H1 (cell line): ENCODE measurements at regions not wholly inside any gene's neighbourhood (a gene's known extent, or its start where the extent isn't known, plus 50 kb on each side); places are given as distances from the start of the nearest gene placed in this dataset.
"Not testable (repeated sequence)": the region's sequence is repeated elsewhere in the genome, so short reads cannot be mapped to it uniquely, and the experiment has no call there.

ENCODE experiments used
- CTCF ChIA-PET: fragments of 300-600 bp; sonication (Branson Sonifier 250); formaldehyde crosslinking; loops from one replicate; lab custom pipeline; 2021; ENCODE audit not compliant: partially characterized antibody; lab: Charles Lee
- POLR2A ChIA-PET: fragments of 300-600 bp; sonication (Branson Sonifier 250); formaldehyde crosslinking; loops from one replicate; lab custom pipeline; 2021; ENCODE audit warnings: inconsistent platforms; ENCODE audit not compliant: partially characterized antibody; lab: Charles Lee
- DNase-seq, 2 experiments: peaks; one replicate each; pipeline versions ENCODE4 v3.0.0 to v3.0.0-alpha.2; 2010 to 2022; ENCODE audit warnings: low spot score in 2 of 2, low read depth in 1 of 2, mixed read lengths in 1 of 2
- FAIRE-seq: peaks from 2 replicates; lab custom pipeline; 2011; peaks lifted over from hg19 to GRCh38; lab: Jason Lieb, UNC
- H2AFZ ChIP-seq: 2 replicates; pipeline ENCODE4 v1.8.1; 2012; ENCODE audit warnings: low read length, inconsistent platforms
- H2AK5ac ChIP-seq: 2 replicates; pipeline ENCODE4 v1.6.1; 2013; ENCODE audit warnings: low read depth, low read length
- H2BK120ac ChIP-seq: replicated peaks from 2 replicates; pipeline ENCODE3; 2013; ENCODE audit warnings: low read depth, low read length, inconsistent platforms
- H2BK12ac ChIP-seq: 2 replicates; pipeline ENCODE4 v1.6.1; 2013; ENCODE audit warnings: low read depth, low read length
- H2BK15ac ChIP-seq: 2 replicates; pipeline ENCODE4 v1.6.1; 2013; ENCODE audit warnings: low read length
- H2BK20ac ChIP-seq: 2 replicates; pipeline ENCODE4 v1.6.1; 2013; ENCODE audit warnings: low read length
- H2BK5ac ChIP-seq: 2 replicates; pipeline ENCODE4 v1.6.1; 2013; ENCODE audit warnings: low read depth, low read length
- H3K14ac ChIP-seq: 2 replicates; pipeline ENCODE4 v1.6.1; 2013; ENCODE audit warnings: inconsistent platforms; ENCODE audit not compliant: insufficient read length
- H3K18ac ChIP-seq: 2 replicates; pipeline ENCODE4 v1.6.1; 2013; ENCODE audit warnings: low read length; ENCODE audit errors: extremely low read depth
- H3K23ac ChIP-seq: 2 replicates; pipeline ENCODE4 v1.6.1; 2013; ENCODE audit warnings: inconsistent platforms; ENCODE audit not compliant: insufficient read length
- H3K23me2 ChIP-seq: 2 replicates; pipeline ENCODE4 v1.6.1; 2013; ENCODE audit warnings: low read depth, low read length
- H3K27ac ChIP-seq: 2 replicates; pipeline ENCODE4 v1.6.1; 2011; ENCODE audit warnings: low read depth, low read length, inconsistent platforms
- H3K27me3 ChIP-seq, 4 experiments: replicated peaks in 1 of 4; 1 replicate in 1 of 4; 2 replicates in 3 of 4; pipeline versions ENCODE4 v1.6.1 to v1.8.1; 2011 to 2013; ENCODE audit warnings: low read length in 3 of 4, mild to moderate bottlenecking in 3 of 4, inconsistent platforms in 2 of 4, mixed read lengths in 2 of 4, moderate library complexity in 1 of 4; ENCODE audit not compliant: control insufficient read depth in 3 of 4, insufficient read depth in 3 of 4; ENCODE audit errors: extremely low read depth in 1 of 4
- H3K36me3 ChIP-seq, 4 experiments: 2 replicates each; pipeline versions ENCODE4 v1.6.1 to v1.8.1; 2011 to 2013; ENCODE audit warnings: mild to moderate bottlenecking in 4 of 4, low read length in 3 of 4, moderate library complexity in 2 of 4, control low read depth in 1 of 4, inconsistent platforms in 1 of 4; ENCODE audit not compliant: insufficient read depth in 4 of 4, control insufficient read depth in 2 of 4
- H3K4ac ChIP-seq: replicated peaks from 2 replicates; pipeline ENCODE3; 2013; ENCODE audit warnings: low read length, low read depth, mixed read lengths, inconsistent platforms; ENCODE audit not compliant: insufficient read length
- H3K4me1 ChIP-seq, 4 experiments: replicated peaks in 1 of 4; 1 replicate in 1 of 4; 2 replicates in 3 of 4; pipeline versions ENCODE4 v1.6.1 to v1.8.1; 2011 to 2013; ENCODE audit warnings: low read length in 3 of 4, inconsistent platforms in 2 of 4, mixed read lengths in 1 of 4; ENCODE audit not compliant: insufficient read depth in 4 of 4, control insufficient read depth in 3 of 4
- H3K4me2 ChIP-seq, 2 experiments: 2 replicates each; pipeline versions ENCODE4 v1.6.1 to v1.8.1; 2011 to 2013; ENCODE audit warnings: low read depth in 2 of 2, low read length in 2 of 2, control low read depth in 1 of 2, inconsistent platforms in 1 of 2, mild to moderate bottlenecking in 1 of 2; ENCODE audit not compliant: insufficient read depth in 1 of 2
- H3K4me3 ChIP-seq, 4 experiments: fragments of 200-600, 300-600 bp in 1 of 4; sonication (generic), shearing (Covaris generic), sonication (Bioruptor Twin) in 1 of 4; 2 replicates each; pipeline versions ENCODE4 v1.5.1 to v1.8.1; 2011 to 2016; ENCODE audit warnings: low read length in 4 of 4, low read depth in 3 of 4, control low read depth in 2 of 4, inconsistent platforms in 2 of 4, mild to moderate bottlenecking in 2 of 4, mixed read lengths in 1 of 4, moderate library complexity in 1 of 4; ENCODE audit not compliant: insufficient read depth in 2 of 4; ENCODE audit errors: extremely low read depth in 1 of 4
- H3K56ac ChIP-seq: replicated peaks from 2 replicates; pipeline ENCODE3; 2013; ENCODE audit warnings: low read depth, mild to moderate bottlenecking, mixed read lengths, low read length, inconsistent platforms; ENCODE audit not compliant: insufficient read length
- H3K79me1 ChIP-seq: 2 replicates; pipeline ENCODE4 v1.6.1; 2013; ENCODE audit warnings: low read depth, low read length, control low read depth
- H3K79me2 ChIP-seq, 2 experiments: 2 replicates each; pipeline versions ENCODE4 v1.6.1 to v1.8.1; 2012 to 2013; ENCODE audit warnings: low read length in 2 of 2, mild to moderate bottlenecking in 2 of 2, inconsistent platforms in 1 of 2; ENCODE audit not compliant: insufficient read depth in 2 of 2, control insufficient read depth in 1 of 2
- H3K9ac ChIP-seq, 4 experiments: replicated peaks in 1 of 4; 1 replicate in 1 of 4; 2 replicates in 3 of 4; pipeline versions ENCODE4 v1.6.1 to v1.8.1; 2011 to 2013; ENCODE audit warnings: low read depth in 3 of 4, low read length in 3 of 4, control low read depth in 2 of 4, mild to moderate bottlenecking in 2 of 4, moderate library complexity in 2 of 4, inconsistent platforms in 1 of 4; ENCODE audit errors: extremely low read depth in 1 of 4
- H3K9me3 ChIP-seq, 2 experiments: 2 replicates each; pipeline versions ENCODE4 v1.6.1 to v1.8.1; 2012 to 2013; ENCODE audit warnings: mild to moderate bottlenecking in 2 of 2, moderate library complexity in 2 of 2, control low read depth in 1 of 2, inconsistent platforms in 1 of 2, low read depth in 1 of 2, low read length in 1 of 2, mixed read lengths in 1 of 2; ENCODE audit not compliant: insufficient read depth in 2 of 2
- H4K20me1 ChIP-seq, 2 experiments: replicated peaks in 1 of 2; 2 replicates each; pipeline versions ENCODE3 to v1.8.1; 2011 to 2013; ENCODE audit warnings: inconsistent platforms in 2 of 2, low read length in 2 of 2, mild to moderate bottlenecking in 1 of 2; ENCODE audit not compliant: insufficient read depth in 2 of 2, control insufficient read depth in 1 of 2
- H4K5ac ChIP-seq: 2 replicates; pipeline ENCODE4 v1.6.1; 2013; ENCODE audit warnings: low read length, low read depth, mixed read lengths, inconsistent platforms; ENCODE audit not compliant: insufficient read length
- H4K8ac ChIP-seq: 2 replicates; pipeline ENCODE4 v1.8.0; 2013; ENCODE audit warnings: mild to moderate bottlenecking, moderate library complexity, low read length, inconsistent platforms; ENCODE audit not compliant: insufficient read depth; ENCODE audit errors: extremely low read depth
- H4K91ac ChIP-seq: replicated peaks from 2 replicates; pipeline ENCODE3; 2013; ENCODE audit warnings: low read length, mixed read lengths, inconsistent platforms; ENCODE audit not compliant: insufficient read length
- WGBS, 2 experiments: shearing (Covaris generic) in 1 of 2; methylation state at CpG; one replicate each; pipeline versions ENCODE4 v1.1.6 to v1.1.7; 2013 to 2015; ENCODE audit warnings: low lambda C conversion rate in 2 of 2, mixed read lengths in 2 of 2, inconsistent platforms in 1 of 2, low coverage in 1 of 2, missing lambda C conversion rate in 1 of 2; ENCODE audit not compliant: insufficient replicate concordance in 2 of 2, insufficient coverage in 1 of 2, insufficient read length in 1 of 2; ENCODE audit errors: extremely low coverage in 1 of 2, missing lambda C conversion rate in 1 of 2; 5-methylcytosine and 5-hydroxymethylcytosine counted together

DNA sequence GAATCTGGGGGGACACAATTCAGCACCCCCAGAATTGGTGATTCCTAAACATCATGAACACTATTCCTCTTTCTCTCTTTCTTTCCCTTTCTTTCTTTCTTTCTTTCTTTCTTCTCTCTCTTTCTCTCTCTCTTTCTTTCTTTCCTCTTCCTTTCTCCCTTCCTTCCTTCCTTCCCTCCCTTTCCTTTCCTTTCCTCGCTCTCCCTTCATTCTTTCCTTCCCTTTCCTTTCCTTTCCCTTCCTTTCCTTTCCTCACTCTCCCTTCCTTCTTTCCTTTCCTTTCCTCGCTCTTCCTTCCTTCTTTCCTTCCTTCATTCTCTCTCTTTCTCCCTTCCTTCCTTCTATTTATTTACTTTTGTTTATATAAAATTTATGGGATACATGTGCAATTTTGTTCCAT, 2616.6 kb upstream of the DEFB115 start:
- H3K9ac ChIP-seq, H3K4me1 ChIP-seq, H2AK5ac ChIP-seq, H3K23ac ChIP-seq, H4K91ac ChIP-seq, H2BK5ac ChIP-seq, H2AFZ ChIP-seq, POLR2A ChIA-PET, H3K14ac ChIP-seq, H2BK120ac ChIP-seq, H4K5ac ChIP-seq, H2BK20ac ChIP-seq, H3K27me3 ChIP-seq, H2BK15ac ChIP-seq, H3K4me3 ChIP-seq, H3K18ac ChIP-seq, H3K4me2 ChIP-seq, H3K79me2 ChIP-seq, H3K4ac ChIP-seq, FAIRE-seq, H3K23me2 ChIP-seq, H2BK12ac ChIP-seq, H4K20me1 ChIP-seq, H3K27ac ChIP-seq, H4K8ac ChIP-seq, H3K79me1 ChIP-seq, H3K36me3 ChIP-seq, H3K56ac ChIP-seq, DNase-seq, CTCF ChIA-PET: not testable (repeated sequence)
- H3K9me3 ChIP-seq, result peaks cover 20 to 24% of the 10 kb centered on the region in 2 experiments
- 51 to 96% methylated on average over 2 of the region's 2 CpGs for WGBS, 2 experiments
